ENCODE measurements at regions not wholly inside any gene's neighbourhood (a gene's known extent, or its start where the extent isn't known, plus 50 kb on each side); places are given as distances from the start of the nearest gene placed in this dataset.

- TF ChIP-seq POLR2AphosphoS5 (IDR thresholded peaks at IDR 0.05) (no peak), CTCF (IDR thresholded peaks at IDR 0.05) (no peak), POLR2A (IDR thresholded peaks at IDR 0.05) (no peak)
Observed at GRCh38 chr15:96521386-96521785, 190.9 kb downstream of the NR2F2 start.

Measured in breast epithelium (tissue), 3 donors.